Small intestine (tissue), 7 donors: ENCODE measurements at regions not wholly inside any gene's neighbourhood (a gene's known extent, or its start where the extent isn't known, plus 50 kb on each side); places are given as distances from the start of the nearest gene placed in this dataset.

ENCODE experiments used
- DNase-seq, 2 donors: peaks; one replicate each; pipeline versions ENCODE4 v3.0.0 to v3.0.0-alpha.2; 2013
- FAIRE-seq: peaks from 2 replicates; lab custom pipeline; 2012; peaks lifted over from hg19 to GRCh38; lab: Jason Lieb, UNC
- H3K27ac ChIP-seq, 3 donors: one replicate each; pipeline ENCODE4 v1.5.1; 2013; ENCODE audit warnings: low read length in 2 of 3, mild to moderate bottlenecking in 2 of 3, control low read depth in 1 of 3, inconsistent platforms in 1 of 3, low read depth in 1 of 3, moderate library complexity in 1 of 3
- H3K27me3 ChIP-seq, 3 donors: one replicate each; pipeline ENCODE4 v1.6.1; 2013; ENCODE audit warnings: low read length in 3 of 3, inconsistent platforms in 1 of 3; ENCODE audit not compliant: control insufficient read depth in 3 of 3, insufficient read depth in 3 of 3
- H3K36me3 ChIP-seq, 3 donors: one replicate each; pipeline ENCODE4 v1.6.1; 2013; ENCODE audit warnings: low read length in 3 of 3, inconsistent platforms in 1 of 3, low read depth in 1 of 3, mild to moderate bottlenecking in 1 of 3, moderate library complexity in 1 of 3; ENCODE audit not compliant: control insufficient read depth in 3 of 3, insufficient read depth in 2 of 3
- H3K4me1 ChIP-seq, 3 donors: one replicate each; pipeline ENCODE4 v1.6.1; 2013; ENCODE audit warnings: low read length in 2 of 3, inconsistent platforms in 1 of 3, low read depth in 1 of 3, mild to moderate bottlenecking in 1 of 3, moderate library complexity in 1 of 3; ENCODE audit not compliant: control insufficient read depth in 3 of 3, insufficient read depth in 2 of 3
- H3K4me3 ChIP-seq, 3 donors: one replicate each; pipeline ENCODE4 v1.5.1; 2013; ENCODE audit warnings: low read length in 3 of 3, control low read depth in 1 of 3, inconsistent platforms in 1 of 3, low read depth in 1 of 3, mild to moderate bottlenecking in 1 of 3, moderate library complexity in 1 of 3
- H3K9me3 ChIP-seq, 2 donors: one replicate each; pipeline ENCODE4 v1.6.1; 2013; ENCODE audit warnings: low read depth in 1 of 2, low read length in 1 of 2; ENCODE audit not compliant: control insufficient read depth in 2 of 2, insufficient read depth in 1 of 2
- WGBS, 3 donors: extraction: QIAGEN DNeasy Blood & Tissue Kit; methylation state at CpG; one replicate each; pipeline ENCODE4 v1.1.7; 2013; 5-methylcytosine and 5-hydroxymethylcytosine counted together
- donor health status: healthy with polysubstance abuse.
- donor health status: control.
- donor health status: control.
- donor health status: Bipolar disorder and iron deficiency.
- donor health status: healthy.

- no peaks in the 10 kb centered on the region for H3K36me3 ChIP-seq
- 61 to 74% (median 73%) methylated on average over 6 of the region's 6 CpGs for WGBS, 3 donors
- H3K4me1 ChIP-seq, result no peaks in the 10 kb centered on the region
- H3K9me3 ChIP-seq, result no peaks in the 10 kb centered on the region
- H3K4me3 ChIP-seq, result no peak overlapping the region
- FAIRE-seq (no peak), DNase-seq (no peak)
- H3K27ac ChIP-seq, result no peak overlapping the region
- no peaks in the 10 kb centered on the region for H3K27me3 ChIP-seq
Observed at GRCh38 chr4:140809676-140810075, 53.5 kb upstream of the TBC1D9 start.

GRCh38 chr4:140808256-140808655 is 52.1 kb upstream of the TBC1D9 start:
- H3K27ac ChIP-seq, result peak overlapping the region in 1 of 3 donors; percentile 71
- FAIRE-seq (no peak), DNase-seq (no peak)
- no peaks in the 10 kb centered on the region for H3K9me3 ChIP-seq
- no peaks in the 10 kb centered on the region for H3K27me3 ChIP-seq
- H3K36me3 ChIP-seq, result no peaks in the 10 kb centered on the region
- WGBS, 3 donors, result 64 to 84% (median 78%) methylated on average over 7 of the region's 7 CpGs
- H3K4me1 ChIP-seq, result no peaks in the 10 kb centered on the region
- no peak overlapping the region for H3K4me3 ChIP-seq

DNA sequence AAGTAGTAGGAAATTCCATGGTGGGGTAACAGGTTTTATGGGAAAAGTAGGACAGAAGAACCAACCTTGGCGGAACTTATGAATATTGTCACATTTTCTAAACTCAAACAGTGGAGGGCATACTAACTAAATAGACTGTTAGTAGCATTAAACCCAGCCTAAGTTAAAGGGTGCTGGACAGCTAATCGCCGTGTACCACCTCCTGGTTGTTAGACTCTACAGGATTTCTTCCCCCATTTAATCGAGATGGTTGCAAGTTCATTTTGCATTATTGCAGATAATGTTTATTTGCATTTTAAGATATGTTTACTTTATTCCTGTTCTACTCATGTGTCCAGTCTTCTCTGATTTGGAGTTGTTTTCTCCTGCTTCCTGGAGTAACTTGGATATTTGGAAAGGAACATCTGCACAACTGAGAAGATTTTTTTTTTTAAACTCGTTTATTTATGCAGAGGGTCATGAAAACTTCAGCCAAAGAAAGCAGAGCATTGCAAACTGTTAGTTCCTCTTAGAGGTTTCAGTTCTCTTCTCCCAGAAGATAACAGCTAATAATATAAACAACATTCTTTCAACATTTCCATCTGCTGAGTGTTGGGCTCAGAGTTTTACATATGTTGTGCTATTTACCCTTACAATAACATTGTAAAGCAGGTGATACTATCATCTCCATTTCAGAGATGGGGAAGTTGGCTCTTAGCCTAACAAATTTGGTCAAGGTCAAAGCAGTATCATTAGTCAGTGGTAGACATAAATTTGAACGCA is 51.5 kb upstream of the TBC1D9 start:
- Histone ChIP-seq H3K4me3 (no peak overlapping the region), H3K9me3 (no peaks in the 10 kb centered on the region), H3K27me3 (no peaks in the 10 kb centered on the region), H3K27ac (no peak overlapping the region), H3K36me3 (no peaks in the 10 kb centered on the region), H3K4me1 (no peaks in the 10 kb centered on the region)
- no peak for DNase-seq
- FAIRE-seq, result no peak
- WGBS, 3 donors, result 47 to 66% (median 58%) methylated on average over 6 of the region's 6 CpGs

GRCh38 chr4:140806163-140806562 is 50.0 kb upstream of the TBC1D9 start:
- no peaks in the 10 kb centered on the region for H3K36me3 ChIP-seq
- no peak for FAIRE-seq
- DNase-seq, result no peak
- WGBS, 3 donors, result 87 to 95% (median 90%) methylated on average over 4 of the region's 4 CpGs
- H3K4me1 ChIP-seq, result no peaks in the 10 kb centered on the region
- H3K27me3 ChIP-seq, result no peaks in the 10 kb centered on the region
- no peak overlapping the region for H3K4me3 ChIP-seq
- H3K27ac ChIP-seq, result no peak overlapping the region
- H3K9me3 ChIP-seq, result no peaks in the 10 kb centered on the region
